GM23248 (cell line): ENCODE measurements at regions not wholly inside any gene's neighbourhood (a gene's known extent, or its start where the extent isn't known, plus 50 kb on each side); places are given as distances from the start of the nearest gene placed in this dataset.

Experiments
- DNase-seq: peaks from one replicate; pipeline ENCODE4 v3.0.0-alpha.2; 2015
- H2AFZ ChIP-seq: fragments of 200-600 bp; sonication (generic); 2 replicates; pipeline ENCODE4 v1.6.1; 2016; ENCODE audit warnings: antibody characterized with exemption
- H3F3A ChIP-seq: fragments of 200-600 bp; sonication (generic); 2 replicates; pipeline ENCODE4 v1.6.1; 2016; ENCODE audit warnings: mild to moderate bottlenecking, antibody characterized with exemption, mixed run types; ENCODE audit not compliant: insufficient read depth
- H3K27ac ChIP-seq: fragments of 200-600 bp; sonication (generic); 2 replicates; pipeline ENCODE4 v1.5.1; 2016; ENCODE audit warnings: mild to moderate bottlenecking
- H3K27me3 ChIP-seq: fragments of 200-600 bp; sonication (generic); replicated peaks from 2 replicates; pipeline ENCODE4 v1.6.1; 2016; ENCODE audit warnings: mild to moderate bottlenecking; ENCODE audit not compliant: insufficient read depth
- H3K36me3 ChIP-seq: fragments of 200-600 bp; sonication (generic); 2 replicates; pipeline ENCODE4 v1.6.1; 2016; ENCODE audit warnings: low read depth, mild to moderate bottlenecking
- H3K4me1 ChIP-seq: fragments of 200-600 bp; sonication (generic); 2 replicates; pipeline ENCODE4 v1.6.1; 2016; ENCODE audit warnings: mild to moderate bottlenecking; ENCODE audit not compliant: insufficient read depth
- H3K4me2 ChIP-seq: fragments of 200-600 bp; sonication (generic); one replicate; pipeline ENCODE4 v1.6.1; 2016; ENCODE audit warnings: mild to moderate bottlenecking; ENCODE audit not compliant: unreplicated experiment
- H3K4me3 ChIP-seq: fragments of 200-600 bp; sonication (generic); 2 replicates; pipeline ENCODE4 v1.5.1; 2016; ENCODE audit warnings: mild to moderate bottlenecking
- H3K79me2 ChIP-seq: fragments of 200-600 bp; sonication (generic); 2 replicates; pipeline ENCODE4 v1.6.1; 2016; ENCODE audit warnings: mild to moderate bottlenecking; ENCODE audit not compliant: insufficient read depth
- H3K9ac ChIP-seq: fragments of 200-600 bp; sonication (generic); 2 replicates; pipeline ENCODE4 v1.6.1; 2016; ENCODE audit warnings: mild to moderate bottlenecking
- H3K9me2 ChIP-seq: fragments of 200-600 bp; sonication (generic); 2 replicates; pipeline ENCODE4 v1.6.1; 2016; ENCODE audit warnings: mixed run types, mild to moderate bottlenecking, moderate library complexity; ENCODE audit not compliant: insufficient read depth
- H3K9me3 ChIP-seq: fragments of 200-600 bp; sonication (generic); one replicate; pipeline ENCODE4 v1.6.1; 2017; ENCODE audit warnings: low read depth
- H4K20me1 ChIP-seq: fragments of 200-600 bp; sonication (generic); 2 replicates; pipeline ENCODE4 v1.6.0; 2016; ENCODE audit not compliant: insufficient read depth
- EZH2 ChIP-seq: fragments of 200-600 bp; sonication (generic); IDR thresholded peaks from 2 replicates; pipeline ENCODE4 v1.6.1; 2018; ENCODE audit warnings: antibody characterized with exemption, mild to moderate bottlenecking; ENCODE audit not compliant: insufficient read depth, poor library complexity, severe bottlenecking
- EZH2phosphoT487 ChIP-seq: fragments of 200-600 bp; sonication (generic); IDR thresholded peaks from 2 replicates; pipeline ENCODE4 v1.6.1; 2018; ENCODE audit warnings: antibody characterized with exemption, moderate library complexity, mild to moderate bottlenecking, low read depth; ENCODE audit not compliant: insufficient read depth
- WGBS, 2 experiments: methylation state at CpG; one replicate each; pipeline ENCODE4 v1.1.6; 2015 to 2017; ENCODE audit warnings: low lambda C conversion rate in 2 of 2, low coverage in 1 of 2; ENCODE audit errors: missing lambda C conversion rate in 2 of 2; 5-methylcytosine and 5-hydroxymethylcytosine counted together
- in situ Hi-C: fragments of 300-500 bp; cut with MboI; formaldehyde crosslinking; loops from 2 replicates; pipeline ENCODE4 v1.15.0; 2020

DNA sequence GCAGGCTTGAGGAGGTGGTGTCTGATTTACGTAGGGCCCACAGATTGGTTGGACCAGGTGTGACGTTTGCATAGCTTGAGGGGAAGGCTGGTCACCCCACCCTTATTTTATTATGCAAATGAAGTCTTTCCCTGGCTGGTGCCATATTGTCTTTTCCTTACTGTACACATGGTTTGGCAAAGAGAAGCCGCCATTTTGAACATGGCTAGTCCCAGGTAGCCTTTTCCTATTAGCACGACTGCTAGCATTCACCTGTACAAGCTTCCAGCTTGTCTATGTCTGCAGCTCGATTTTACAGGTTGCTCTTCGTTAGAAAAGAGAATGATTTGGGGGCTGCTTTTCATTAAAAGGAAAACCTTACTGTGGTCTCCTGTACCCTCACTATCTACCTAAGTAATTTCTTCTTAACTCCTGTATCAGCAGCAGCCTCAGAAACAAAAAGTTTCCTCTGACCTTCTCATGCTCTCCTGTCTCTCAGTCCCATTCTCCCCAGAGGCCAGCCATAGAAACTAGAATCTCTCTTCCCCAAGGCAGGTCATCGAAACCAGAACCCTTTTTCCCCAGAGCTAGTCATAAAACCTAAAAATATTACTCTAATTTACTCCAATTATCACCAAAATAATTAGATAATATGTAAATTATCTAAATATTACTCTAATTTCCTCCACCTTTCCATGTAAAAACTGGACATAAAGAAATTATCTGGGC, 151.8 kb downstream of the B3GNT2 start:
- H3K9me2 ChIP-seq: no peaks in the 10 kb centered on the region
- no peak overlapping the region for H3K9ac ChIP-seq
- no peaks in the 10 kb centered on the region for H3K27me3 ChIP-seq
- no peak overlapping the region for H3K4me3 ChIP-seq
- no peak overlapping the region for H3K27ac ChIP-seq
- 61 to 67% methylated on average over 7 of the region's 7 CpGs for WGBS, 2 experiments
- no peak overlapping the region for H3K4me2 ChIP-seq
- no peaks in the 10 kb centered on the region for H3K4me1 ChIP-seq
- H2AFZ ChIP-seq: no peak overlapping the region
- DNase-seq: no peak
- no peaks in the 10 kb centered on the region for H4K20me1 ChIP-seq
- in situ Hi-C loops: no loop called here
- no peaks in the 10 kb centered on the region for H3K36me3 ChIP-seq
- TF ChIP-seq EZH2phosphoT487: no peak
- TF ChIP-seq EZH2: no peak
- H3K9me3 ChIP-seq: no peaks in the 10 kb centered on the region
- no peaks in the 10 kb centered on the region for H3K79me2 ChIP-seq
- no peaks in the 10 kb centered on the region for H3F3A ChIP-seq

DNA sequence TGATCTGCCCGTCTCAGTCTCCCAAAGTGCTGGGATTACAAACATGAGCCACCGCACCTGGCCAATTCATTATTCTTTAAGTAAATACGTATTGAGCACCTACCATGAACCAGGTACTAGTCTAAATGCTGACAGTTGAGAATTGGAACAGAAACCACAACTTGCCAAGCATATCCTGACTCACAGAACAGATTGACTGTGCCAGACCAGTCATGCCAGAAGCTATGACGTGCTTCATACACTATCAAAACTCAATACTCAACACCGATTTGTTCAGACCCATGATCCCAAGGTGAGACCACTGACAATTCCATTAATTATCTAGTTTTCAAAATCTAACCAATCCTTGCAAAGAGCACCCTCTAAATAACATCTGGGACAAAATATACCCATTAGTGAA, 148.6 kb downstream of the B3GNT2 start:
- Histone ChIP-seq H3K27me3 (no peaks in the 10 kb centered on the region), H3K27ac (no peak overlapping the region), H3K4me1 (no peaks in the 10 kb centered on the region), H3K79me2 (no peaks in the 10 kb centered on the region), H4K20me1 (no peaks in the 10 kb centered on the region), H3K4me2 (no peak overlapping the region), H3K4me3 (no peak overlapping the region), H2AFZ (no peak overlapping the region), H3K9ac (no peak overlapping the region), H3K36me3 (no peaks in the 10 kb centered on the region), H3K9me2 (no peaks in the 10 kb centered on the region), H3F3A (no peaks in the 10 kb centered on the region), H3K9me3 (no peaks in the 10 kb centered on the region)
- in situ Hi-C loops: no loop called here
- DNase-seq: peak; percentile 29
- 74 to 79% methylated on average over 5 of the region's 5 CpGs for WGBS, 2 experiments
- TF ChIP-seq EZH2phosphoT487 (no peak), EZH2 (no peak)

DNA sequence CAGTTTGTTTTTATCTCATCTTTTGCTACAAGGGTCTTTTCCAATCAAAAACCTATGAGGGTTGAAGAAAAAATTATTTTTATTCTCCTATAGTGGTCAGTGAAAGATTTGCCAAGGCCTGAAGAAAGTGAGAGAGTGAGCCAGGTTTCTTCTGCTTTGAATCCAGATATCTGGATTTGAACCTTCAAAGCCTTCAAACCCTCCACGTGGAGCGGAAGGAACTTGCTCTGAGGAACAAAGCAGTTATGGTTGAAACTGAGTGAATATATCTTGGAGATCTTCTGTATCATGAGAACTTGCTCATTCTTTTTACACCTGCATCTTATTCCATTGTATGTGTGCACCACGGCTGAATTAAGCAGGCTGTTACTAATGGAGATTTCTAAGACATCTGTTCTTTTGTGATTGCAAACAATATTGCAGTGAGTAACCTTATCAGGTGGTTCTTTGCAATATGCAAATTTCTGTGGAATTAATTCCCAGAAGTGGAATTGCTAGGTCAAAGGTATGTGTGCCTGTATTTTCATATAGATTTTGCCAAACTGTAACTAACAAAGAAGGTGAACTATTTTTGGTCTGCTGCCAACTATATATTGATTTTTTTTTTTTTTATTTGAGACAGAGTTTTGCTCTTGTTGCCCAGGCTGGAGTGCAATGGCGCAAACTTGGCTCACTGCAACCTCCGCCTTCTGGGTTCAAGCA, 147.9 kb downstream of the B3GNT2 start:
- Histone ChIP-seq H3K36me3 (no peaks in the 10 kb centered on the region), H3K4me2 (no peak overlapping the region), H3K4me1 (no peaks in the 10 kb centered on the region), H3K9ac (no peak overlapping the region), H3K9me2 (no peaks in the 10 kb centered on the region), H3K79me2 (no peaks in the 10 kb centered on the region), H3K27ac (no peak overlapping the region), H2AFZ (no peak overlapping the region), H3K27me3 (no peaks in the 10 kb centered on the region), H3K4me3 (no peak overlapping the region), H4K20me1 (no peaks in the 10 kb centered on the region), H3F3A (no peaks in the 10 kb centered on the region), H3K9me3 (no peaks in the 10 kb centered on the region)
- DNase-seq: no peak
- 85 to 86% methylated on average over 5 of the region's 5 CpGs for WGBS, 2 experiments
- no peak for TF ChIP-seq EZH2
- TF ChIP-seq EZH2phosphoT487: no peak
- in situ Hi-C loops: no loop called here

DNA sequence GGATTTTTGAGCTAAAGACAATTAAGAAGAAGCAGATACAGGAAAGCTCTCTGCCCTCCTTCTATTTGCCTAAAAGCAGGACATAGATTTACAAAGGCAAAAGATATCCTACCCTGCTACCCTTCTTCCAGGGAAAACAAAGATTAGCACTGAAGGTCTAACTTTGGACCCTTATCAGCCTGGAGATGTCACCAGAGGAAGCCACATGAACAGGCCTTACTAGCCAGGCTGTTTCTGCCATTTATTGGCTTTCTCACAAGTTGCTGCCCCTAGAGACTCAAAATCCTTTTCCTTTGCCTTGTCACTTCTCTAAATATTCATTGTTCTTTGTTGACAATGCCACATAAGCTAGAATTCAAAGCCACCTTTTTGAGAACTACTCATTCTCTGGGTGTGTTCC, 147.3 kb downstream of the B3GNT2 start:
- no peaks in the 10 kb centered on the region for H4K20me1 ChIP-seq
- H3K4me3 ChIP-seq: no peak overlapping the region
- in situ Hi-C loops: no loop called here
- H3K36me3 ChIP-seq: no peaks in the 10 kb centered on the region
- H3K27me3 ChIP-seq: no peaks in the 10 kb centered on the region
- H3K27ac ChIP-seq: no peak overlapping the region
- no peak for DNase-seq
- H3K9me3 ChIP-seq: no peaks in the 10 kb centered on the region
- no peak overlapping the region for H3K9ac ChIP-seq
- H3K4me2 ChIP-seq: no peak overlapping the region
- no peaks in the 10 kb centered on the region for H3F3A ChIP-seq
- no peaks in the 10 kb centered on the region for H3K4me1 ChIP-seq
- no peaks in the 10 kb centered on the region for H3K9me2 ChIP-seq
- no peaks in the 10 kb centered on the region for H3K79me2 ChIP-seq
- TF ChIP-seq EZH2 (no peak), EZH2phosphoT487 (no peak)
- H2AFZ ChIP-seq: no peak overlapping the region
